SK-N-SH treated with all-trans-retinoic acid at 6 μM for 48 hours (cell line): ENCODE measurements at regions not wholly inside any gene's neighbourhood (a gene's known extent, or its start where the extent isn't known, plus 50 kb on each side); places are given as distances from the start of the nearest gene placed in this dataset.

Source experiments
- BACH2 ChIP-seq: fragments of 250-450 bp; sonication (Bioruptor Pico); IDR thresholded peaks from 2 replicates; pipeline ENCODE4 v1.9.0; 2021; ENCODE audit warnings: mild to moderate bottlenecking, borderline replicate concordance
- CSDC2 ChIP-seq: fragments of 250-450 bp; sonication (Bioruptor Pico); IDR thresholded peaks from 2 replicates; pipeline ENCODE4 v1.5.0; 2020; ENCODE audit warnings: mild to moderate bottlenecking, moderate library complexity
- GLIS3 ChIP-seq: fragments of 250-450 bp; sonication (Bioruptor Pico); IDR thresholded peaks from 2 replicates; pipeline ENCODE4 v1.5.0; 2020; ENCODE audit warnings: mild to moderate bottlenecking, moderate library complexity
- TOX ChIP-seq: fragments of 250-450 bp; sonication (Bioruptor Pico); IDR thresholded peaks from 2 replicates; pipeline ENCODE4 v1.8.0; 2021; ENCODE audit warnings: mild to moderate bottlenecking, moderate library complexity, borderline replicate concordance
- ZC3H10 ChIP-seq: fragments of 250-450 bp; sonication (Bioruptor Pico); IDR thresholded peaks from 2 replicates; pipeline ENCODE4 v1.5.1; 2021; ENCODE audit warnings: mild to moderate bottlenecking, moderate library complexity
- ZFP3 ChIP-seq: fragments of 250-450 bp; sonication (Bioruptor Pico); IDR thresholded peaks from 2 replicates; pipeline ENCODE4 v1.5.0; 2020; ENCODE audit warnings: mild to moderate bottlenecking, moderate library complexity
- ZFP30 ChIP-seq: fragments of 450-650 bp; formaldehyde crosslinking; IDR thresholded peaks from 2 replicates; pipeline ENCODE4 v1.5.0; 2022; ENCODE audit warnings: mild to moderate bottlenecking, moderate library complexity
- ZNF70 ChIP-seq: fragments of 450-650 bp; formaldehyde crosslinking; IDR thresholded peaks from 2 replicates; pipeline ENCODE4 v1.5.0; 2020; ENCODE audit warnings: mild to moderate bottlenecking, moderate library complexity
- ZNF8 ChIP-seq: fragments of 450-650 bp; formaldehyde crosslinking; IDR thresholded peaks from 2 replicates; pipeline ENCODE4 v1.5.0; 2020; ENCODE audit warnings: mild to moderate bottlenecking, moderate library complexity
- TF ChIP-seq, protein P1 (sequence below): fragments of 250-450 bp; sonication (Bioruptor Pico); IDR thresholded peaks from 2 replicates; pipeline ENCODE4 v1.5.0; 2020; ENCODE audit warnings: mild to moderate bottlenecking, moderate library complexity
- TF ChIP-seq, protein P2 (sequence below): fragments of 250-450 bp; sonication (Bioruptor Pico); IDR thresholded peaks from 2 replicates; pipeline ENCODE4 v1.8.0; 2020; ENCODE audit warnings: mild to moderate bottlenecking, moderate library complexity, borderline replicate concordance
- TF ChIP-seq, protein P3 (sequence below): fragments of 250-450 bp; sonication (Bioruptor Pico); IDR thresholded peaks from 2 replicates; pipeline ENCODE4 v1.8.0; 2021; ENCODE audit warnings: low read depth, mild to moderate bottlenecking, moderate library complexity, borderline replicate concordance
- TF ChIP-seq, protein P4 (sequence below): fragments of 250-450 bp; sonication (Bioruptor Pico); IDR thresholded peaks from 2 replicates; pipeline ENCODE4 v1.5.1; 2020; ENCODE audit warnings: low read depth, mild to moderate bottlenecking, moderate library complexity

DNA sequence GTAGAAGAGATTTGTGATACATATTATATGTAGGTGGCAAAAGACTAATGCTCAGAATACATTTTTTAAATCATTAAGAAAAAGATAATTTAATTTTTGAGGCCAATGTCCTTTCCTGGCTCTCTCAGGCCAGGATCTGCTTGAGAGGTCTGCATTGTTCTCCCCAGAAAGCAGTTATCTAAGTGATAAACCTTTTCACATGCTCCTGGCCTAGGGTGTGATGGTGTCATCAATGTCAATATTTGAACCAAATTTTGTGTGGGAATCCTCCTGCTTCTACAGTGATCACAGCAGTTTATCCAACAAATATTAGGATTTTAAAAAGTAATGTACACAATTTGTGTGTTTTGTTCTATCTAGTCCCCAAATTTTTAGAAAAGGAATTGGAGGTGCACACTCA is 166.6 kb downstream of the DIRAS2 start:
- TF ChIP-seq ZFP30 (no peak), ZNF70 (CRISPR knock-in tag) (no peak), ZFP3 (CRISPR knock-in tag) (no peak), ZC3H10 (CRISPR knock-in tag) (no peak), BACH2 (CRISPR knock-in tag) (no peak), ZNF8 (CRISPR knock-in tag) (no peak), GLIS3 (CRISPR knock-in tag) (no peak), TOX (CRISPR knock-in tag) (no peak), CSDC2 (no peak)
- TF ChIP-seq, protein P1, sequence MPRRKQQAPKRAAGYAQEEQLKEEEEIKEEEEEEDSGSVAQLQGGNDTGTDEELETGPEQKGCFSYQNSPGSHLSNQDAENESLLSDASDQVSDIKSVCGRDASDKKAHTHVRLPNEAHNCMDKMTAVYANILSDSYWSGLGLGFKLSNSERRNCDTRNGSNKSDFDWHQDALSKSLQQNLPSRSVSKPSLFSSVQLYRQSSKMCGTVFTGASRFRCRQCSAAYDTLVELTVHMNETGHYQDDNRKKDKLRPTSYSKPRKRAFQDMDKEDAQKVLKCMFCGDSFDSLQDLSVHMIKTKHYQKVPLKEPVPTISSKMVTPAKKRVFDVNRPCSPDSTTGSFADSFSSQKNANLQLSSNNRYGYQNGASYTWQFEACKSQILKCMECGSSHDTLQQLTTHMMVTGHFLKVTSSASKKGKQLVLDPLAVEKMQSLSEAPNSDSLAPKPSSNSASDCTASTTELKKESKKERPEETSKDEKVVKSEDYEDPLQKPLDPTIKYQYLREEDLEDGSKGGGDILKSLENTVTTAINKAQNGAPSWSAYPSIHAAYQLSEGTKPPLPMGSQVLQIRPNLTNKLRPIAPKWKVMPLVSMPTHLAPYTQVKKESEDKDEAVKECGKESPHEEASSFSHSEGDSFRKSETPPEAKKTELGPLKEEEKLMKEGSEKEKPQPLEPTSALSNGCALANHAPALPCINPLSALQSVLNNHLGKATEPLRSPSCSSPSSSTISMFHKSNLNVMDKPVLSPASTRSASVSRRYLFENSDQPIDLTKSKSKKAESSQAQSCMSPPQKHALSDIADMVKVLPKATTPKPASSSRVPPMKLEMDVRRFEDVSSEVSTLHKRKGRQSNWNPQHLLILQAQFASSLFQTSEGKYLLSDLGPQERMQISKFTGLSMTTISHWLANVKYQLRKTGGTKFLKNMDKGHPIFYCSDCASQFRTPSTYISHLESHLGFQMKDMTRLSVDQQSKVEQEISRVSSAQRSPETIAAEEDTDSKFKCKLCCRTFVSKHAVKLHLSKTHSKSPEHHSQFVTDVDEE (CRISPR knock-in tag) = no peak
- TF ChIP-seq, protein P2, sequence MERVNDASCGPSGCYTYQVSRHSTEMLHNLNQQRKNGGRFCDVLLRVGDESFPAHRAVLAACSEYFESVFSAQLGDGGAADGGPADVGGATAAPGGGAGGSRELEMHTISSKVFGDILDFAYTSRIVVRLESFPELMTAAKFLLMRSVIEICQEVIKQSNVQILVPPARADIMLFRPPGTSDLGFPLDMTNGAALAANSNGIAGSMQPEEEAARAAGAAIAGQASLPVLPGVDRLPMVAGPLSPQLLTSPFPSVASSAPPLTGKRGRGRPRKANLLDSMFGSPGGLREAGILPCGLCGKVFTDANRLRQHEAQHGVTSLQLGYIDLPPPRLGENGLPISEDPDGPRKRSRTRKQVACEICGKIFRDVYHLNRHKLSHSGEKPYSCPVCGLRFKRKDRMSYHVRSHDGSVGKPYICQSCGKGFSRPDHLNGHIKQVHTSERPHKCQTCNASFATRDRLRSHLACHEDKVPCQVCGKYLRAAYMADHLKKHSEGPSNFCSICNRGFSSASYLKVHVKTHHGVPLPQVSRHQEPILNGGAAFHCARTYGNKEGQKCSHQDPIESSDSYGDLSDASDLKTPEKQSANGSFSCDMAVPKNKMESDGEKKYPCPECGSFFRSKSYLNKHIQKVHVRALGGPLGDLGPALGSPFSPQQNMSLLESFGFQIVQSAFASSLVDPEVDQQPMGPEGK (CRISPR knock-in tag) = no peak
- TF ChIP-seq, protein P3, sequence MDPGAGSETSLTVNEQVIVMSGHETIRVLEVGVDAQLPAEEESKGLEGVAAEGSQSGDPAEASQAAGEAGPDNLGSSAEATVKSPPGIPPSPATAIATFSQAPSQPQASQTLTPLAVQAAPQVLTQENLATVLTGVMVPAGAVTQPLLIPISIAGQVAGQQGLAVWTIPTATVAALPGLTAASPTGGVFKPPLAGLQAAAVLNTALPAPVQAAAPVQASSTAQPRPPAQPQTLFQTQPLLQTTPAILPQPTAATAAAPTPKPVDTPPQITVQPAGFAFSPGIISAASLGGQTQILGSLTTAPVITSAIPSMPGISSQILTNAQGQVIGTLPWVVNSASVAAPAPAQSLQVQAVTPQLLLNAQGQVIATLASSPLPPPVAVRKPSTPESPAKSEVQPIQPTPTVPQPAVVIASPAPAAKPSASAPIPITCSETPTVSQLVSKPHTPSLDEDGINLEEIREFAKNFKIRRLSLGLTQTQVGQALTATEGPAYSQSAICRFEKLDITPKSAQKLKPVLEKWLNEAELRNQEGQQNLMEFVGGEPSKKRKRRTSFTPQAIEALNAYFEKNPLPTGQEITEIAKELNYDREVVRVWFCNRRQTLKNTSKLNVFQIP = no peak
- TF ChIP-seq, protein P4, sequence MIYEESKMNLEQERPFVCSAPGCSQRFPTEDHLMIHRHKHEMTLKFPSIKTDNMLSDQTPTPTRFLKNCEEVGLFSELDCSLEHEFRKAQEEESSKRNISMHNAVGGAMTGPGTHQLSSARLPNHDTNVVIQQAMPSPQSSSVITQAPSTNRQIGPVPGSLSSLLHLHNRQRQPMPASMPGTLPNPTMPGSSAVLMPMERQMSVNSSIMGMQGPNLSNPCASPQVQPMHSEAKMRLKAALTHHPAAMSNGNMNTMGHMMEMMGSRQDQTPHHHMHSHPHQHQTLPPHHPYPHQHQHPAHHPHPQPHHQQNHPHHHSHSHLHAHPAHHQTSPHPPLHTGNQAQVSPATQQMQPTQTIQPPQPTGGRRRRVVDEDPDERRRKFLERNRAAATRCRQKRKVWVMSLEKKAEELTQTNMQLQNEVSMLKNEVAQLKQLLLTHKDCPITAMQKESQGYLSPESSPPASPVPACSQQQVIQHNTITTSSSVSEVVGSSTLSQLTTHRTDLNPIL (CRISPR knock-in tag) = no peak
